H9 (cell line): ENCODE measurements at regions not wholly inside any gene's neighbourhood (a gene's known extent, or its start where the extent isn't known, plus 50 kb on each side); places are given as distances from the start of the nearest gene placed in this dataset.

Experiments used
- DNase-seq: peaks from one replicate; pipeline ENCODE4 v3.0.0-alpha.2; 2017
- H2AFZ ChIP-seq: one replicate; pipeline ENCODE4 v1.6.1; 2013; ENCODE audit warnings: mild to moderate bottlenecking, low read length, control low read depth, moderate library complexity
- H2AK5ac ChIP-seq: 2 replicates; pipeline ENCODE4 v1.6.1; 2013; ENCODE audit warnings: low read length, control low read depth, mixed read lengths; ENCODE audit not compliant: insufficient read length
- H2BK120ac ChIP-seq: one replicate; pipeline ENCODE4 v1.6.1; 2013; ENCODE audit warnings: low read depth, mild to moderate bottlenecking, low read length, control low read depth, inconsistent platforms; ENCODE audit not compliant: poor library complexity, severe bottlenecking
- H2BK12ac ChIP-seq: 2 replicates; pipeline ENCODE4 v1.6.1; 2013; ENCODE audit warnings: low read length, control low read depth, mixed read lengths, low read depth; ENCODE audit not compliant: insufficient read length
- H2BK15ac ChIP-seq: 2 replicates; pipeline ENCODE4 v1.6.1; 2013; ENCODE audit warnings: low read depth, low read length, control low read depth
- H2BK20ac ChIP-seq: one replicate; pipeline ENCODE4 v1.6.1; 2013; ENCODE audit warnings: low read depth, mild to moderate bottlenecking, low read length, control low read depth, inconsistent platforms; ENCODE audit not compliant: poor library complexity, severe bottlenecking
- H2BK5ac ChIP-seq: 2 replicates; pipeline ENCODE4 v1.6.1; 2013; ENCODE audit warnings: low read length, control low read depth, mixed read lengths; ENCODE audit not compliant: insufficient read length
- H3K14ac ChIP-seq: 2 replicates; pipeline ENCODE4 v1.6.1; 2013; ENCODE audit warnings: low read length, control low read depth; ENCODE audit not compliant: insufficient read depth
- H3K18ac ChIP-seq: 2 replicates; pipeline ENCODE4 v1.6.1; 2013; ENCODE audit warnings: low read depth, mild to moderate bottlenecking, mixed read lengths, low read length, control low read depth; ENCODE audit not compliant: insufficient read length
- H3K23ac ChIP-seq: 2 replicates; pipeline ENCODE4 v1.6.1; 2013; ENCODE audit warnings: low read length, control low read depth, mixed read lengths, low read depth; ENCODE audit not compliant: insufficient read length
- H3K23me2 ChIP-seq: 2 replicates; pipeline ENCODE4 v1.6.1; 2013; ENCODE audit warnings: low read depth, mild to moderate bottlenecking, mixed read lengths, low read length, control low read depth; ENCODE audit not compliant: insufficient read length, poor library complexity, severe bottlenecking
- H3K27ac ChIP-seq: 2 replicates; pipeline ENCODE4 v1.5.1; 2013; ENCODE audit warnings: low read length, control low read depth, mixed read lengths, low read depth; ENCODE audit not compliant: insufficient read length
- H3K27me3 ChIP-seq: 2 replicates; pipeline ENCODE4 v1.6.1; 2013; ENCODE audit warnings: low read length, control low read depth, inconsistent platforms; ENCODE audit not compliant: insufficient read depth
- H3K4ac ChIP-seq: 2 replicates; pipeline ENCODE4 v1.6.1; 2013; ENCODE audit warnings: low read depth, mild to moderate bottlenecking, control low read depth, inconsistent platforms, low read length, moderate library complexity
- H3K4me1 ChIP-seq: 2 replicates; pipeline ENCODE4 v1.6.1; 2013; ENCODE audit warnings: low read length, control low read depth, inconsistent platforms; ENCODE audit not compliant: insufficient read depth
- H3K4me2 ChIP-seq: 2 replicates; pipeline ENCODE4 v1.6.1; 2013; ENCODE audit warnings: low read length, control low read depth, mixed read lengths; ENCODE audit not compliant: insufficient read length, insufficient read depth
- H3K56ac ChIP-seq: 2 replicates; pipeline ENCODE4 v1.6.1; 2013; ENCODE audit warnings: low read depth, mild to moderate bottlenecking, mixed read lengths, low read length, control low read depth; ENCODE audit not compliant: insufficient read length
- H3K79me1 ChIP-seq: 2 replicates; pipeline ENCODE4 v1.6.1; 2013; ENCODE audit warnings: low read depth, mild to moderate bottlenecking, moderate library complexity, low read length, control low read depth, inconsistent platforms; ENCODE audit not compliant: insufficient read depth, poor library complexity, severe bottlenecking
- H3K79me2 ChIP-seq: 2 replicates; pipeline ENCODE4 v1.6.1; 2013; ENCODE audit warnings: low read length, control low read depth, inconsistent platforms; ENCODE audit not compliant: insufficient read depth
- H3K9ac ChIP-seq: 2 replicates; pipeline ENCODE4 v1.6.1; 2013; ENCODE audit warnings: low read length, control low read depth, mixed read lengths; ENCODE audit not compliant: insufficient read length; ENCODE audit errors: extremely low read depth
- H3K9me3 ChIP-seq: one replicate; pipeline ENCODE4 v1.6.1; 2013; ENCODE audit warnings: low read depth, low read length, inconsistent platforms; ENCODE audit not compliant: control insufficient read depth
- H3T11ph ChIP-seq: one replicate; pipeline ENCODE4 v1.6.1; 2013; ENCODE audit warnings: mild to moderate bottlenecking, low read length, control low read depth, inconsistent platforms
- H4K20me1 ChIP-seq: one replicate; pipeline ENCODE4 v1.6.1; 2013; ENCODE audit not compliant: control insufficient read depth, insufficient read length, insufficient read depth
- H4K5ac ChIP-seq: 2 replicates; pipeline ENCODE4 v1.6.1; 2013; ENCODE audit warnings: low read depth, mild to moderate bottlenecking, mixed read lengths, low read length, control low read depth; ENCODE audit not compliant: insufficient read length
- H4K8ac ChIP-seq: replicated peaks from 2 replicates; pipeline ENCODE4 v1.6.1; 2013; ENCODE audit warnings: low read length, control low read depth, mixed read lengths, low read depth; ENCODE audit not compliant: insufficient read length
- H4K91ac ChIP-seq: 2 replicates; pipeline ENCODE4 v1.6.1; 2013; ENCODE audit warnings: low read depth, mild to moderate bottlenecking, moderate library complexity, mixed read lengths, low read length, control low read depth; ENCODE audit not compliant: insufficient read length
- H3K27ac Mint-ChIP-seq, 3 experiments: 2 replicates in 2 of 3; 3 replicates in 1 of 3; pipeline ENCODE4 v1.8.0; 2020 to 2021; ENCODE audit warnings: mixed read lengths in 3 of 3, mild to moderate bottlenecking in 1 of 3, moderate library complexity in 1 of 3
- H3K27me3 Mint-ChIP-seq: 2 replicates; pipeline ENCODE4 v1.8.0; 2021; ENCODE audit warnings: low read depth, mild to moderate bottlenecking, moderate library complexity, mixed read lengths
- H3K36me3 Mint-ChIP-seq, 3 experiments: 2 replicates in 2 of 3; 3 replicates in 1 of 3; pipeline ENCODE4 v1.8.0; 2020 to 2021; ENCODE audit warnings: low read depth in 3 of 3, mixed read lengths in 3 of 3; ENCODE audit not compliant: insufficient read depth in 1 of 3
- H3K4me1 Mint-ChIP-seq, 2 experiments: 2 replicates each; pipeline ENCODE4 v1.8.0; 2020; ENCODE audit warnings: mixed read lengths in 2 of 2
- H3K4me3 Mint-ChIP-seq, 2 experiments: 2 replicates in 1 of 2; 3 replicates in 1 of 2; pipeline ENCODE4 v1.8.0; 2020 to 2021; ENCODE audit warnings: mild to moderate bottlenecking in 2 of 2, mixed read lengths in 2 of 2, moderate library complexity in 1 of 2
- H3K9me3 Mint-ChIP-seq, 2 experiments: 2 replicates in 1 of 2; 3 replicates in 1 of 2; pipeline ENCODE4 v1.8.0; 2020; ENCODE audit warnings: mild to moderate bottlenecking in 2 of 2, mixed read lengths in 2 of 2, moderate library complexity in 1 of 2
- CTCF ChIP-seq: fragments of 200-600 bp; sonication (generic); conservative IDR thresholded peaks from 3 replicates; pipeline ENCODE4 v1.8.0; 2021; ENCODE audit warnings: antibody characterized with exemption, mild to moderate bottlenecking
- WGBS: extraction: QIAGEN DNeasy Blood & Tissue Kit; methylation state at CpG from one replicate; pipeline ENCODE4 v1.1.7; 2013; ENCODE audit warnings: missing lambda C conversion rate, low lambda C conversion rate, mixed read lengths; ENCODE audit not compliant: insufficient read length; ENCODE audit errors: extremely low coverage; 5-methylcytosine and 5-hydroxymethylcytosine counted together

GRCh38 chr2:175585496-175585895, 404.0 kb upstream of the ATP5MC3 start:
- no peaks in the 10 kb centered on the region for H3K79me1 ChIP-seq
- no peak for TF ChIP-seq CTCF

More at GRCh38 chr2:175585496-175585895, 404.0 kb upstream of the ATP5MC3 start:
- H3K4me2 ChIP-seq: no peak overlapping the region
- H2BK5ac ChIP-seq: no peak overlapping the region
- peaks cover 3% of the 10 kb centered on the region in 2 experiments for H3K4me1 Mint-ChIP-seq
- no peak overlapping the region for H3K4ac ChIP-seq
- no peak overlapping the region for H4K5ac ChIP-seq
- no peak overlapping the region for H2AK5ac ChIP-seq
- H3K27me3 Mint-ChIP-seq: no peaks in the 10 kb centered on the region; the same call in 1 of the 2 replicates
- no peaks in the 10 kb centered on the region for H4K20me1 ChIP-seq
- H3K4me1 ChIP-seq: no peaks in the 10 kb centered on the region; the same call in 1 of the 2 replicates
- no peak overlapping the region for H3K27ac ChIP-seq
- no peak overlapping the region for H3K18ac ChIP-seq
- H3T11ph ChIP-seq: no peak overlapping the region
- no peak overlapping the region for H2BK120ac ChIP-seq
- H2BK20ac ChIP-seq: no peak overlapping the region
- H3K9me3 Mint-ChIP-seq: peaks cover 0 to 2% of the 10 kb centered on the region in 2 experiments; a peak in 1 of 5 replicates
- H3K4me3 Mint-ChIP-seq: no peak overlapping the region
- no peak overlapping the region for H2AFZ ChIP-seq
- H3K23me2 ChIP-seq: no peaks in the 10 kb centered on the region
- H3K14ac ChIP-seq: no peak overlapping the region
- H3K56ac ChIP-seq: no peak overlapping the region
- WGBS: no CpG with 5 or more reads among the region's 1 CpG
- H2BK15ac ChIP-seq: no peak overlapping the region
- no peak for DNase-seq
- H3K23ac ChIP-seq: no peak overlapping the region
- no peak overlapping the region for H4K8ac ChIP-seq
- no peaks in the 10 kb centered on the region for H3K9me3 ChIP-seq
- H3K27me3 ChIP-seq: no peaks in the 10 kb centered on the region
- H4K91ac ChIP-seq: no peak overlapping the region
- no peak overlapping the region for H2BK12ac ChIP-seq
- H3K9ac ChIP-seq: no peak overlapping the region
- no peaks in the 10 kb centered on the region for H3K79me2 ChIP-seq
- H3K27ac Mint-ChIP-seq: no peak overlapping the region
- H3K36me3 Mint-ChIP-seq: no peaks in the 10 kb centered on the region
